ENCODE measurements at regions not wholly inside any gene's neighbourhood (a gene's known extent, or its start where the extent isn't known, plus 50 kb on each side); places are given as distances from the start of the nearest gene placed in this dataset.
"Not testable (repeated sequence)": the region's sequence is repeated elsewhere in the genome, so short reads cannot be mapped to it uniquely, and the experiment has no call there.

GRCh38 chr2:192535956-192536921, 341.5 kb upstream of the TMEFF2 start:
- Histone ChIP-seq H3K27me3 (ENCODE audit: control insufficient read depth, insufficient read depth, low read length) (no peaks in the 10 kb centered on the region), H3K9me3 (ENCODE audit: control insufficient read depth, insufficient read depth, low read length) (no peaks in the 10 kb centered on the region), H3K4me3 (ENCODE audit: low read depth, low read length) (no peak overlapping the region), H3K4me1 (ENCODE audit: control insufficient read depth, insufficient read depth, low read length) (no peaks in the 10 kb centered on the region), H3K36me3 (ENCODE audit: control insufficient read depth, insufficient read depth, low read length) (no peaks in the 10 kb centered on the region), H3K27ac (ENCODE audit: low read depth, low read length) (no peak overlapping the region)
- WGBS (ENCODE audit: insufficient coverage) = no CpG with 5 or more reads among the region's 3 CpGs
- no peak for DNase-seq (ENCODE audit: low read depth in 4 of 6, low spot score in 6 of 6)

GRCh38 chr2:192534072-192534471, 339.3 kb upstream of the TMEFF2 start:
- WGBS (ENCODE audit: insufficient coverage) = no CpG with 5 or more reads among the region's 3 CpGs
- no peaks in the 10 kb centered on the region for H3K4me1 ChIP-seq (ENCODE audit: control insufficient read depth, insufficient read depth, low read length)

GRCh38 chr2:192524642-192525251, 330.0 kb upstream of the TMEFF2 start:
- not testable (repeated sequence) for DNase-seq (ENCODE audit: low read depth in 4 of 6, low spot score in 6 of 6); H3K36me3 ChIP-seq (ENCODE audit: control insufficient read depth, insufficient read depth, low read length); H3K27me3 ChIP-seq (ENCODE audit: control insufficient read depth, insufficient read depth, low read length); H3K9me3 ChIP-seq (ENCODE audit: control insufficient read depth, insufficient read depth, low read length); H3K4me1 ChIP-seq (ENCODE audit: control insufficient read depth, insufficient read depth, low read length); H3K4me3 ChIP-seq (ENCODE audit: low read depth, low read length); H3K27ac ChIP-seq (ENCODE audit: low read depth, low read length)
- 92% methylated on average over 7 of the region's 10 CpGs for WGBS (ENCODE audit: insufficient coverage)

More at GRCh38 chr2:192534072-192534471, 339.3 kb upstream of the TMEFF2 start:
- no peak overlapping the region for H3K4me3 ChIP-seq (ENCODE audit: low read depth, low read length)
- no peak for DNase-seq (ENCODE audit: low read depth in 4 of 6, low spot score in 6 of 6)
- H3K27me3 ChIP-seq (ENCODE audit: control insufficient read depth, insufficient read depth, low read length) = no peaks in the 10 kb centered on the region
- no peak overlapping the region for H3K27ac ChIP-seq (ENCODE audit: low read depth, low read length)
- no peaks in the 10 kb centered on the region for H3K9me3 ChIP-seq (ENCODE audit: control insufficient read depth, insufficient read depth, low read length)
- H3K36me3 ChIP-seq (ENCODE audit: control insufficient read depth, insufficient read depth, low read length) = no peaks in the 10 kb centered on the region

GRCh38 chr2:192524214-192524613, 329.5 kb upstream of the TMEFF2 start:
- WGBS (ENCODE audit: insufficient coverage) = 65% methylated on average over 3 of the region's 3 CpGs
- not testable (repeated sequence) for H3K27ac ChIP-seq (ENCODE audit: low read depth, low read length); H3K36me3 ChIP-seq (ENCODE audit: control insufficient read depth, insufficient read depth, low read length); H3K27me3 ChIP-seq (ENCODE audit: control insufficient read depth, insufficient read depth, low read length); DNase-seq (ENCODE audit: low read depth in 4 of 6, low spot score in 6 of 6); H3K9me3 ChIP-seq (ENCODE audit: control insufficient read depth, insufficient read depth, low read length); H3K4me1 ChIP-seq (ENCODE audit: control insufficient read depth, insufficient read depth, low read length); H3K4me3 ChIP-seq (ENCODE audit: low read depth, low read length)

- no CpG with 5 or more reads among the region's 3 CpGs for whole genome bisulfite sequencing (ENCODE audit: insufficient coverage)
- H3K27me3 ChIP-seq (ENCODE audit: control insufficient read depth, insufficient read depth, low read length) = no peaks in the 10 kb centered on the region
- H3K4me3 ChIP-seq (ENCODE audit: low read depth, low read length) = no peak overlapping the region
- no peaks in the 10 kb centered on the region for H3K4me1 ChIP-seq (ENCODE audit: control insufficient read depth, insufficient read depth, low read length)
- no peak for DNase-seq (ENCODE audit: low read depth in 4 of 6, low spot score in 6 of 6)
- H3K27ac ChIP-seq (ENCODE audit: low read depth, low read length) = no peak overlapping the region
- H3K36me3 ChIP-seq (ENCODE audit: control insufficient read depth, insufficient read depth, low read length) = no peaks in the 10 kb centered on the region
- no peaks in the 10 kb centered on the region for H3K9me3 ChIP-seq (ENCODE audit: control insufficient read depth, insufficient read depth, low read length)
These were observed 321.2 kb upstream of the TMEFF2 start for GRCh38 chr2:192515937-192516336.

- DNase-seq (ENCODE audit: low read depth in 4 of 6, low spot score in 6 of 6) = no peak
- no CpG with 5 or more reads among the region's 4 CpGs for WGBS (ENCODE audit: insufficient coverage)
- no peaks in the 10 kb centered on the region for H3K4me1 ChIP-seq (ENCODE audit: control insufficient read depth, insufficient read depth, low read length)
These were observed 318.8 kb upstream of the TMEFF2 start for GRCh38 chr2:192513575-192513974.

GRCh38 chr2:192507836-192508450, 313.2 kb upstream of the TMEFF2 start:
- WGBS (ENCODE audit: insufficient coverage) = 98% methylated on average over 27 of the region's 33 CpGs
- not testable (repeated sequence) for H3K27me3 ChIP-seq (ENCODE audit: control insufficient read depth, insufficient read depth, low read length); H3K9me3 ChIP-seq (ENCODE audit: control insufficient read depth, insufficient read depth, low read length); H3K27ac ChIP-seq (ENCODE audit: low read depth, low read length); H3K4me1 ChIP-seq (ENCODE audit: control insufficient read depth, insufficient read depth, low read length); DNase-seq (ENCODE audit: low read depth in 4 of 6, low spot score in 6 of 6); H3K36me3 ChIP-seq (ENCODE audit: control insufficient read depth, insufficient read depth, low read length); H3K4me3 ChIP-seq (ENCODE audit: low read depth, low read length)

More at GRCh38 chr2:192513575-192513974, 318.8 kb upstream of the TMEFF2 start:
- Histone ChIP-seq H3K9me3 (ENCODE audit: control insufficient read depth, insufficient read depth, low read length) (no peaks in the 10 kb centered on the region), H3K27me3 (ENCODE audit: control insufficient read depth, insufficient read depth, low read length) (no peaks in the 10 kb centered on the region), H3K4me3 (ENCODE audit: low read depth, low read length) (no peak overlapping the region), H3K36me3 (ENCODE audit: control insufficient read depth, insufficient read depth, low read length) (no peaks in the 10 kb centered on the region), H3K27ac (ENCODE audit: low read depth, low read length) (no peak overlapping the region)

- Histone ChIP-seq H3K27me3 (ENCODE audit: control insufficient read depth, insufficient read depth, low read length) (no peaks in the 10 kb centered on the region), H3K4me3 (ENCODE audit: low read depth, low read length) (no peak overlapping the region), H3K36me3 (ENCODE audit: control insufficient read depth, insufficient read depth, low read length) (no peaks in the 10 kb centered on the region), H3K27ac (ENCODE audit: low read depth, low read length) (no peak overlapping the region), H3K4me1 (ENCODE audit: control insufficient read depth, insufficient read depth, low read length) (no peaks in the 10 kb centered on the region), H3K9me3 (ENCODE audit: control insufficient read depth, insufficient read depth, low read length) (no peaks in the 10 kb centered on the region)
- no peak for DNase-seq (ENCODE audit: low read depth in 4 of 6, low spot score in 6 of 6)
- WGBS (ENCODE audit: insufficient coverage) = 73% methylated on average over 1 of the region's 3 CpGs
These were observed 305.9 kb upstream of the TMEFF2 start for GRCh38 chr2:192500550-192501200.

- no peaks in the 10 kb centered on the region for H3K36me3 ChIP-seq (ENCODE audit: control insufficient read depth, insufficient read depth, low read length)
- H3K9me3 ChIP-seq (ENCODE audit: control insufficient read depth, insufficient read depth, low read length) = no peaks in the 10 kb centered on the region
- H3K4me3 ChIP-seq (ENCODE audit: low read depth, low read length) = no peak overlapping the region
- no peak for DNase-seq (ENCODE audit: low read depth in 4 of 6, low spot score in 6 of 6)
- no peaks in the 10 kb centered on the region for H3K27me3 ChIP-seq (ENCODE audit: control insufficient read depth, insufficient read depth, low read length)
- H3K27ac ChIP-seq (ENCODE audit: low read depth, low read length) = no peak overlapping the region
- no peaks in the 10 kb centered on the region for H3K4me1 ChIP-seq (ENCODE audit: control insufficient read depth, insufficient read depth, low read length)
These were observed 304.7 kb upstream of the TMEFF2 start for GRCh38 chr2:192499476-192499875.

Measured in spinal cord (tissue), 9 donors.